ENCODE measurements at regions not wholly inside any gene's neighbourhood (a gene's known extent, or its start where the extent isn't known, plus 50 kb on each side); places are given as distances from the start of the nearest gene placed in this dataset.

DNA sequence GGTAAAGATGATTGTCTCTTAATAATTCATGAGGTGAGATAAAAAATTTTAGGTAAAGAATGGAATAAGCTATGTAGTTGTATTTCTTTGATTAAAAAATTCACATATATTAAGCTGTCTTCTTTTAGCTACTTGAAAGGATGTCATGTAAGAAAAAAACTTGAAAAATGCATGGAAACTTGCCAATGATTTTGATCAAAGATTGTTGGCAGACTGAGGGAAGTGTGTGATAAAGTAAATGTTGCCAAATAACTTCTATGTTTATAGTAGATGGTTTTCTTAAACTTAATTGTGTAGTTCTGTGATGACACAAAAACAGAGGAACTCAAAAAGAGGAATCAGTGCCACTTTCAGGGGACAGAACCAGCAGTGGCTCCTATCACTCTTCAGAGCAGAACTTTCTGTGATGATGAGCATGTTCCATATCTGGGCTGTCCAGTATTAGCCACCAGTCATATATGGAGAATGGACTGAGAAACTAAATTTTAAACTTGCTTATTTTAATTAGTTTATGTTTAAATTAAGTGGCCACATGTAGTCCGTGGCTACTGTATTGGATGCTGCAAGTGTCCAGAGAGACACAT lies 51.9 kb upstream of the SLC38A11 start:
- no peak for TF ChIP-seq FOXM1 (IDR thresholded peaks at IDR 0.05; ENCODE audit: borderline replicate concordance, low read depth)
- TF ChIP-seq YY1 (IDR thresholded peaks at IDR 0.05; ENCODE audit: low read depth) = no peak
- TF ChIP-seq, protein P1, sequence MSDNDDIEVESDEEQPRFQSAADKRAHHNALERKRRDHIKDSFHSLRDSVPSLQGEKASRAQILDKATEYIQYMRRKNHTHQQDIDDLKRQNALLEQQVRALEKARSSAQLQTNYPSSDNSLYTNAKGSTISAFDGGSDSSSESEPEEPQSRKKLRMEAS (IDR thresholded peaks at IDR 0.05) = no peak

Measured in Ishikawa (cell line).